ENCODE measurements at regions not wholly inside any gene's neighbourhood (a gene's known extent, or its start where the extent isn't known, plus 50 kb on each side); places are given as distances from the start of the nearest gene placed in this dataset.

- TF ChIP-seq POLR2A (IDR thresholded peaks at IDR 0.05) (no peak), CTCF (IDR thresholded peaks at IDR 0.05) (no peak)
- intact Hi-C loops (cut with DNase I; ENCODE audit: low total_unique reads): no loop called here
- H3K4me3 ChIP-seq (ENCODE audit: low read depth, poor library complexity, severe bottlenecking): no peak overlapping the region
These were observed 472.1 kb downstream of the PLPP3 start for GRCh38 chr1:56107275-56107638.

GRCh38 chr1:56106531-56107274, 472.7 kb downstream of the PLPP3 start:
- TF ChIP-seq CTCF (IDR thresholded peaks at IDR 0.05) (no peak), POLR2A (IDR thresholded peaks at IDR 0.05) (no peak)
- 80 to 83% methylated on average over 2 of the region's 2 CpGs for WGBS, 2 donors
- intact Hi-C loops (cut with DNase I; ENCODE audit: low total_unique reads): no loop called here
- H3K4me3 ChIP-seq (ENCODE audit: low read depth, poor library complexity, severe bottlenecking): no peak overlapping the region
- DNase-seq (ENCODE audit: low spot score in 2 of 2): no peak

More at GRCh38 chr1:56107275-56107638, 472.1 kb downstream of the PLPP3 start:
- no peak for DNase-seq (ENCODE audit: low spot score in 2 of 2)

GRCh38 chr1:56105397-56105796, 474.0 kb downstream of the PLPP3 start:
- no peak for DNase-seq (ENCODE audit: low spot score in 2 of 2)
- H3K4me3 ChIP-seq (ENCODE audit: low read depth, poor library complexity, severe bottlenecking): no peak overlapping the region
- TF ChIP-seq POLR2A (IDR thresholded peaks at IDR 0.05) (no peak), CTCF (IDR thresholded peaks at IDR 0.05) (no peak)
- WGBS, 2 donors: 87 to 91% methylated on average over 3 of the region's 3 CpGs
- intact Hi-C loops (cut with DNase I; ENCODE audit: low total_unique reads): no loop called here

GRCh38 chr1:56099766-56100265, 479.5 kb downstream of the PLPP3 start:
- no peak for TF ChIP-seq CTCF (IDR thresholded peaks at IDR 0.05)
- TF ChIP-seq POLR2A (IDR thresholded peaks at IDR 0.05): no peak
- DNase-seq (ENCODE audit: low spot score in 2 of 2): no peak
- 93 to 98% methylated on average over 1 of the region's 1 CpG for WGBS, 2 donors
- no peak overlapping the region for H3K4me3 ChIP-seq (ENCODE audit: low read depth, poor library complexity, severe bottlenecking)
- intact Hi-C loops (cut with DNase I; ENCODE audit: low total_unique reads): no loop called here

- no peak overlapping the region for H3K4me3 ChIP-seq (ENCODE audit: low read depth, poor library complexity, severe bottlenecking)
- no peak for DNase-seq (ENCODE audit: low spot score in 2 of 2)
- TF ChIP-seq POLR2A (IDR thresholded peaks at IDR 0.05) (no peak), CTCF (IDR thresholded peaks at IDR 0.05) (no peak)
- 46 to 60% methylated on average over 2 of the region's 2 CpGs for WGBS, 2 donors
- intact Hi-C loops (cut with DNase I; ENCODE audit: low total_unique reads): no loop called here
These were observed 480.4 kb downstream of the PLPP3 start for GRCh38 chr1:56098946-56099345.

GRCh38 chr1:56097713-56098112, 481.6 kb downstream of the PLPP3 start:
- H3K4me3 ChIP-seq (ENCODE audit: low read depth, poor library complexity, severe bottlenecking): no peak overlapping the region
- no peak for DNase-seq (ENCODE audit: low spot score in 2 of 2)
- TF ChIP-seq CTCF (IDR thresholded peaks at IDR 0.05): no peak
- TF ChIP-seq POLR2A (IDR thresholded peaks at IDR 0.05): no peak
- intact Hi-C loops (cut with DNase I; ENCODE audit: low total_unique reads): no loop called here
- 92 to 93% methylated on average over 2 of the region's 2 CpGs for WGBS, 2 donors

All from lower leg skin (tissue), 4 donors.